Colonic mucosa (tissue), 4 donors: ENCODE measurements at regions not wholly inside any gene's neighbourhood (a gene's known extent, or its start where the extent isn't known, plus 50 kb on each side); places are given as distances from the start of the nearest gene placed in this dataset.

Source experiments
- DNase-seq: peaks from one replicate; pipeline ENCODE4 v3.0.0-alpha.2; 2020
- H3K27ac ChIP-seq: fragments of 200-600 bp; one replicate; pipeline ENCODE4 v1.8.0; 2021
- H3K27me3 ChIP-seq: fragments of 200-600 bp; one replicate; pipeline ENCODE4 v1.8.0; 2021
- H3K36me3 ChIP-seq: fragments of 200-600 bp; one replicate; pipeline ENCODE4 v1.8.0; 2021
- H3K4me1 ChIP-seq: fragments of 200-600 bp; one replicate; pipeline ENCODE4 v1.8.0; 2021; ENCODE audit warnings: mild to moderate bottlenecking
- H3K4me3 ChIP-seq: fragments of 200-600 bp; one replicate; pipeline ENCODE4 v1.8.0; 2021
- H3K9ac ChIP-seq, 2 donors: one replicate each; pipeline ENCODE4 v1.7.0; 2013; ENCODE audit warnings: control low read depth in 2 of 2, low read depth in 2 of 2, low read length in 2 of 2
- H3K9me3 ChIP-seq: fragments of 200-600 bp; one replicate; pipeline ENCODE4 v1.8.0; 2021
- intact Hi-C: fragments of 100-400 bp; cut with DNase I; formaldehyde crosslinking; loops from one replicate; pipeline ENCODE4 v1.14.1; 2022
- TF ChIP-seq, protein P1 (sequence below): fragments of 200-600 bp; IDR thresholded peaks from one replicate; pipeline ENCODE4 v1.8.0; 2022; ENCODE audit warnings: antibody characterized with exemption, mild to moderate bottlenecking
- donor health status: healthy.
- donor health status: DM: no; HTN: no; CAD: no.
- donor health status: DM: no; HTN: no; CAD: no.

DNA sequence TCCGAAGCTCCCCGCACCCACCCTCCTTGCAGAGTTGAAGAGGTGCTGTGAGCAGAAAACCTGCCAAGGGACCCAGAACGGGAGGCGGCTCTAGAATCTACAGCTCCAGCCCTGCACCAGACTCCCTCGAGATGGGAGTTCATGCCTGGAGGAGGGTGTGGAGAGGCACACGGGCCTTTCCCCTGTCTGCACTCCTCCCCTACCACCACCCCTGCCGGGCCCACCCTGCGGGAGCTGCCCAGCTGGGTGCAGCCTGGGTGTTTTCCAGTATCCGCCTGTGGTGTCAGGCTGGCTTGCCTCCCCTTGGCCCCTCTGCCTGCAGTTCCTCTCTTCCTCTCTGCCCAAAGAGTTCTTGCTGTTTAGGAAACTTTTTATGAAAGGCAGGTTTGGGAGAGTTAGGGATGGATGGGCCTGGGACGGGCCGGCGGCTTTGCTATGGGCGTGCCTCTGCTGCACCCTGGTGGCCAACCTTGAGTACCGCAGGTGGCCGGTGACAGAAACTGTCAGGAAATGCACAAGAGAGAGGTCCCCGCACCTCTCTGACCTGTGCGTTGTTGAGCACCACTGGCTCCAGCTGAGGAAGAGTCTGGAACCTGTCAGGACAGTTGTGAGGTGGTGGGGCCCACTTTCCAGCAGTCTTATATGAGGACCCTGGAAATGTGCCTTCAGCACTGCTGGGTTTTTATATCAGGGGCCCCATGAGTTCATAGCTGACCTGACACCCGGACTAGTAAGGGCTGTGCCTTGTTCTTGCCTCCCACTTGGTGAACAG, 354.1 kb downstream of the SEC14L1 start:
- Histone ChIP-seq H3K27me3 (no peaks in the 10 kb centered on the region), H3K4me1 (no peaks in the 10 kb centered on the region), H3K36me3 (peaks cover 11% of the 10 kb centered on the region), H3K4me3 (no peak overlapping the region), H3K9ac (peak overlapping the region in 1 of 2 donors; percentile 2), H3K27ac (no peak overlapping the region), H3K9me3 (no peaks in the 10 kb centered on the region)
- TF ChIP-seq, protein P1, sequence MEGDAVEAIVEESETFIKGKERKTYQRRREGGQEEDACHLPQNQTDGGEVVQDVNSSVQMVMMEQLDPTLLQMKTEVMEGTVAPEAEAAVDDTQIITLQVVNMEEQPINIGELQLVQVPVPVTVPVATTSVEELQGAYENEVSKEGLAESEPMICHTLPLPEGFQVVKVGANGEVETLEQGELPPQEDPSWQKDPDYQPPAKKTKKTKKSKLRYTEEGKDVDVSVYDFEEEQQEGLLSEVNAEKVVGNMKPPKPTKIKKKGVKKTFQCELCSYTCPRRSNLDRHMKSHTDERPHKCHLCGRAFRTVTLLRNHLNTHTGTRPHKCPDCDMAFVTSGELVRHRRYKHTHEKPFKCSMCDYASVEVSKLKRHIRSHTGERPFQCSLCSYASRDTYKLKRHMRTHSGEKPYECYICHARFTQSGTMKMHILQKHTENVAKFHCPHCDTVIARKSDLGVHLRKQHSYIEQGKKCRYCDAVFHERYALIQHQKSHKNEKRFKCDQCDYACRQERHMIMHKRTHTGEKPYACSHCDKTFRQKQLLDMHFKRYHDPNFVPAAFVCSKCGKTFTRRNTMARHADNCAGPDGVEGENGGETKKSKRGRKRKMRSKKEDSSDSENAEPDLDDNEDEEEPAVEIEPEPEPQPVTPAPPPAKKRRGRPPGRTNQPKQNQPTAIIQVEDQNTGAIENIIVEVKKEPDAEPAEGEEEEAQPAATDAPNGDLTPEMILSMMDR: peak; percentile 94
- intact Hi-C loops: loop anchor here (1.0 to 10.0 kb wide), 3 partner anchors 64 to 220 kb away; no protein-coding TSS in a partner anchor
- peak; percentile 80 for DNase-seq

DNA sequence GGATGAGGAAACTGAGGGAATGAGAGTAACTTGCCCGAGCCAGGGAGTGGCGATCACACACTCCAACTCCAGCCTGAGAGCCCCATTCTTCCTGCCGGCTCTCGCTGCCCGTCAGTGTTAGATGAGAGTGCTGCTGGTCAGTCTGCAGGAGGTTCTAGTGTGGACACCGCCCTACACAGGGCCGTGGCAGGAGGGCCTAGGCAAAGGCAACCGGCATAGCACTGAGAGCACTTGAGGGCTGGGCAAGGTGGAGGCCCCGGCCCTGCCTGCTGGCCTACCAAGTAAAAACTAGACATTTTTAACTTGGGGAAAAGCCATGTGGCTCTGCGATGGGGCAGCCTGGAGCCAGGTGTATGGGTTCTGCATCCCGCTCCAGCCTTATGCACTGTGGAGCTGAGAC, 354.8 kb downstream of the SEC14L1 start:
- no peaks in the 10 kb centered on the region for H3K27me3 ChIP-seq
- DNase-seq: no peak
- TF ChIP-seq, protein P1: no peak
- no peaks in the 10 kb centered on the region for H3K4me1 ChIP-seq
- H3K9ac ChIP-seq: no peak overlapping the region
- peaks cover 7% of the 10 kb centered on the region for H3K36me3 ChIP-seq
- intact Hi-C loops: loop anchor here (1.0 to 10.0 kb wide), 3 partner anchors 65 to 221 kb away; no protein-coding TSS in a partner anchor
- H3K27ac ChIP-seq: no peak overlapping the region
- H3K9me3 ChIP-seq: no peaks in the 10 kb centered on the region
- H3K4me3 ChIP-seq: no peak overlapping the region

DNA sequence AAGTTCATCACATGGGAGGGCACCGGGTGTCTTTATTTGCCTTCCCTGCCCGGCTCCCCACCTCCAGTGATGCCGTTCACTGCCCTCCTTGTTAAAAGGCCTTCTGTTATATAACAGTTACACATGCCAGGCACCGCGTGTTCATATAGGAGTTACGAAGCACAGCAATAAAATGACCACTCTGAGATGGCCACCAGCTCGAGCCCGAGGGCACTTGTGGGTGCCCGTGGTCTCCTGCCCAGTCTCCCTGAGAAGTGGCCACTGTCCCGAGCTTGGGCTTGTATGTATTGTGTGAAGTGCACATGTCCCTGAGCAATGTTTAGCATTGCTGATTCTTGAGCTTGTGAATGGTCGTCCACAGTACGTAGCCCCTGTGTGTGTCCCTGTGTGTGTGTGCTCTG, 355.6 kb downstream of the SEC14L1 start:
- no peak for DNase-seq
- TF ChIP-seq, protein P1: no peak
- Histone ChIP-seq H3K9ac (no peak overlapping the region), H3K27ac (no peak overlapping the region), H3K27me3 (no peaks in the 10 kb centered on the region), H3K9me3 (no peaks in the 10 kb centered on the region), H3K36me3 (peaks cover 3% of the 10 kb centered on the region), H3K4me1 (no peaks in the 10 kb centered on the region), H3K4me3 (no peak overlapping the region)
- intact Hi-C loops: loop anchor here (10.0 kb wide), 1 partner anchor 222 kb away; no protein-coding TSS in a partner anchor

DNA sequence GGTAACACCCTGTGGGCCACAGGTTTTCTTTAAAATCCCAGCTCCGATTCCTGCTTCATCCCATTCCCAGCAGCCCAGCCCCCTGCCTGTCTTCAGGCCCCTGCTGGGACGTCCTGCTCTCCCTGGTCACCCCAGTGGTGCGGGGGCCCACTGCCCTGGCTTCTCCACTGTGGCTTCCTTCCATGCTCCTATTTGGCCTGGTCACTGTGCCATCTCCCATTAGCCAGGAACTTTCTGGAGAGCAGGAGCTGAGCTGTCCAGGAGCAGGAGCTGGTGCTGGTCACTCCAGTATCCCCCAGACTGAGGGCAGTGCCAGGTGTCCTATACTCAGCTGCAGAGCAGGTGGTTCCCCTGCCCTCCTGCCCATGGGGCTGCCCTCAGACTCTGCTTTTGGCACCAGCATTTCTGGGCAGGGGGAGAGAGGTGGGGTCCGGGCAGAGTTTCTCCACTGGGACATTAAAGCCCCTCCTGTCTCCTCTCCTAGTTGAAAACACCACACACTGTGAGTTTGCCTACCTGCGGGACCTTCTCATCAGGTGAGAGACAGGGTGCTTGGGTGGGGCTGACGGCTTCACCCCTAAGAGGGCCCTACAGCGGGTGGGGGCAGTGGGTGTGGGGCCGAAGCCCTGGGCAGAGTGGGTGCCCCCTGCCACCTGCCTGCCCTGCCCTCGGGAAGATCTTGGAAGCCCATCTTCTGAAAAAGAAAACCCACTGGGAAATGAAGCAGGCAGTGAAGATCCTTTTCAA, 356.2 kb downstream of the SEC14L1 start:
- no peak overlapping the region for H3K4me3 ChIP-seq

DNA sequence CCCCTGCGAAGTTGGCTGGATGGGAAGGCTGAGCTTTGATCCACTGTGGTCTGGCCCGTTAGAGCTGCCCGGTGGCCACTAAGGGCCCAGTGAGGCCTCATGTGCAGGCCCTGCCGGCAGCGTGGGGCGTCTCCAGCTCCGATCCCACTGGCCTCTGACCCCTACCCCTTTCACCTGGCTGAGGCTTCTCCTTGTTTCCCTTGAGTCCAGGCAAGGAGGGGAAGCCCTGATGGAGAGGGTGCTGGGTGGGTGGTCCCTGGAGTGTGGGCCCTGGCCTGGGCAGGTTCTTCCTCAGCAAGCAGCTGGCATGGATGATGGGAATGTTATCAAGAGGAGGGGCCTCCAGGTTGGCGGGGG, 356.8 kb downstream of the SEC14L1 start:
- H3K27me3 ChIP-seq: no peaks in the 10 kb centered on the region
- H3K4me1 ChIP-seq: no peaks in the 10 kb centered on the region
- no peak for DNase-seq
- intact Hi-C loops: loop anchor here (10.0 kb wide), 1 partner anchor 223 kb away; no protein-coding TSS in a partner anchor
- H3K4me3 ChIP-seq: no peak overlapping the region
- TF ChIP-seq, protein P1: no peak
- H3K9ac ChIP-seq: no peak overlapping the region
- no peak overlapping the region for H3K27ac ChIP-seq
- H3K9me3 ChIP-seq: no peaks in the 10 kb centered on the region
- H3K36me3 ChIP-seq: no peaks in the 10 kb centered on the region

More for the DNA sequence above, 356.2 kb downstream of the SEC14L1 start:
- no peak for DNase-seq
- no peaks in the 10 kb centered on the region for H3K27me3 ChIP-seq
- intact Hi-C loops: loop anchor here (10.0 kb wide), 1 partner anchor 222 kb away; no protein-coding TSS in a partner anchor
- no peak overlapping the region for H3K9ac ChIP-seq
- no peaks in the 10 kb centered on the region for H3K4me1 ChIP-seq
- H3K27ac ChIP-seq: no peak overlapping the region
- TF ChIP-seq, protein P1: no peak
- H3K36me3 ChIP-seq: peaks cover 3% of the 10 kb centered on the region
- H3K9me3 ChIP-seq: no peaks in the 10 kb centered on the region
